GM12878 (cell line): ENCODE measurements at regions not wholly inside any gene's neighbourhood (a gene's known extent, or its start where the extent isn't known, plus 50 kb on each side); places are given as distances from the start of the nearest gene placed in this dataset.

Source experiments
- ATAC-seq: fragments of 200-7000 bp; cut with Tn5 transposase; 3 replicates; pipeline ENCODE4 v1.9.1; 2020; ENCODE audit warnings: mild to moderate bottlenecking, moderate library complexity
- BruUV-seq: library from RNA; stranded (reverse); fragments of 400-500 nt; replicated peaks from 2 replicates; lab custom pipeline; 2021; lab: Mats Ljungman, UMichigan
- CTCF ChIA-PET: fragments of 300-600 bp; sonication (Branson Sonifier 250); formaldehyde crosslinking; extraction: SDS; loops from one replicate; lab custom pipeline; 2021; ENCODE audit warnings: inconsistent platforms; lab: Yijun Ruan, JAX
- POLR2A ChIA-PET: fragments of 350-600 bp; formaldehyde crosslinking; extraction: SDS; loops from one replicate; lab custom pipeline; 2021; ENCODE audit warnings: inconsistent platforms; lab: Charles Lee
- RAD21 ChIA-PET: fragments of 300-600 bp; sonication (Branson Sonifier 250); formaldehyde crosslinking; loops from one replicate; lab custom pipeline; 2023; ENCODE audit warnings: antibody characterized with exemption; ENCODE audit not compliant: unreplicated experiment; lab: Charles Lee
- SMC1A ChIA-PET: fragments of 300-600 bp; sonication (Branson Sonifier 250); formaldehyde crosslinking; loops from one replicate; lab custom pipeline; 2023; ENCODE audit not compliant: unreplicated experiment, uncharacterized antibody; lab: Charles Lee
- DNase-seq: peaks from one replicate; pipeline ENCODE4 v3.0.0-alpha.2; 2011; ENCODE audit warnings: low read depth, low spot score
- FAIRE-seq: peaks from 3 replicates; lab custom pipeline; 2011; peaks lifted over from hg19 to GRCh38; lab: Jason Lieb, UNC
- H2AFZ ChIP-seq: 2 replicates; pipeline ENCODE4 v1.6.0; 2011; ENCODE audit warnings: low read depth, low read length, control low read depth; ENCODE audit not compliant: control insufficient read depth
- H3K27ac ChIP-seq: 2 replicates; pipeline ENCODE4 v1.5.1; 2011; ENCODE audit warnings: control low read depth; ENCODE audit not compliant: control insufficient read depth, insufficient read depth
- H3K27me3 ChIP-seq, 2 experiments: replicated peaks in 1 of 2; 2 replicates each; pipeline versions ENCODE4 v1.6.0 to v1.6.1; 2011; ENCODE audit warnings: low read length in 1 of 2; ENCODE audit not compliant: control insufficient read depth in 2 of 2, insufficient read depth in 2 of 2
- H3K36me3 ChIP-seq, 2 experiments: 2 replicates each; pipeline ENCODE4 v1.5.1; 2011; ENCODE audit warnings: low read length in 1 of 2; ENCODE audit not compliant: control insufficient read depth in 2 of 2, insufficient read depth in 2 of 2
- H3K4me1 ChIP-seq: 2 replicates; pipeline ENCODE4 v1.6.1; 2011; ENCODE audit warnings: mild to moderate bottlenecking, low read length, moderate library complexity, mixed read lengths; ENCODE audit not compliant: control insufficient read depth, insufficient read depth
- H3K4me2 ChIP-seq: 2 replicates; pipeline ENCODE4 v1.6.0; 2011; ENCODE audit warnings: control low read depth; ENCODE audit not compliant: control insufficient read depth, insufficient read depth
- H3K4me3 ChIP-seq: fragments of 200-600 bp; sonication (generic); 2 replicates; pipeline ENCODE4 v1.5.1; 2016
- H3K79me2 ChIP-seq: 2 replicates; pipeline ENCODE4 v1.6.0; 2011; ENCODE audit warnings: low read length; ENCODE audit not compliant: control insufficient read depth, insufficient read depth
- H3K9ac ChIP-seq: 2 replicates; pipeline ENCODE4 v1.8.0; 2011; ENCODE audit warnings: low read length, control low read depth, mixed read lengths; ENCODE audit not compliant: control insufficient read depth, insufficient read depth
- H3K9me3 ChIP-seq: replicated peaks from 3 replicates; pipeline ENCODE4 v1.5.1; 2011; ENCODE audit warnings: mild to moderate bottlenecking, low read length; ENCODE audit not compliant: control insufficient read depth, insufficient read depth
- H4K20me1 ChIP-seq: 2 replicates; pipeline ENCODE4 v1.6.0; 2011; ENCODE audit not compliant: control insufficient read depth, insufficient read depth
- CEBPB ChIP-seq, 2 experiments: fragments of 150-350 bp in 1 of 2; IDR thresholded peaks; 2 replicates each; pipeline ENCODE4 v1.6.1; 2012 to 2014; ENCODE audit warnings: low read depth in 2 of 2, low read length in 2 of 2, borderline replicate concordance in 1 of 2, inconsistent platforms in 1 of 2
- EP300 ChIP-seq, 2 experiments: fragments of 150-350 bp in 1 of 2; IDR thresholded peaks; 2 replicates each; pipeline ENCODE4 v1.6.1; 2011 to 2012; ENCODE audit warnings: low read depth in 2 of 2, low read length in 2 of 2, borderline replicate concordance in 1 of 2, improper control_type of control experiment in 1 of 2, inconsistent platforms in 1 of 2; ENCODE audit not compliant: control insufficient read depth in 1 of 2
- NFYB ChIP-seq: IDR thresholded peaks from 2 replicates; pipeline ENCODE4 v1.6.1; 2011; ENCODE audit warnings: low read depth, mild to moderate bottlenecking, low read length, improper control_type of control experiment, moderate library complexity; ENCODE audit not compliant: insufficient read depth
- RAD21 ChIP-seq: IDR thresholded peaks from 2 replicates; pipeline ENCODE4 v1.6.1; 2011; ENCODE audit warnings: mild to moderate bottlenecking, low read depth, low read length, moderate library complexity; ENCODE audit not compliant: insufficient read depth
- RBBP5 ChIP-seq: fragments of 200-600 bp; sonication (generic); conservative IDR thresholded peaks from 2 replicates; pipeline ENCODE4 v1.6.1; 2016
- RUNX3 ChIP-seq: IDR thresholded peaks from 2 replicates; pipeline ENCODE4 v1.6.1; 2012; ENCODE audit warnings: low read length, inconsistent platforms
- STAT3 ChIP-seq: IDR thresholded peaks from 2 replicates; pipeline ENCODE4 v1.6.1; 2011; ENCODE audit warnings: low read depth, low read length, improper control_type of control experiment
- ZNF207 ChIP-seq: fragments of 450-650 bp; IDR thresholded peaks from 2 replicates; pipeline ENCODE4 v1.6.1; 2014; ENCODE audit warnings: antibody characterized with exemption, mild to moderate bottlenecking, borderline replicate concordance
- ZNF622 ChIP-seq: fragments of 450-650 bp; IDR thresholded peaks from 2 replicates; pipeline ENCODE4 v1.6.1; 2017; ENCODE audit warnings: mild to moderate bottlenecking, inconsistent platforms
- WGBS: methylation state at CpG from one replicate; pipeline ENCODE4 v1.1.6; 2016; ENCODE audit warnings: low lambda C conversion rate; ENCODE audit not compliant: insufficient replicate concordance, insufficient coverage; ENCODE audit errors: missing lambda C conversion rate; 5-methylcytosine and 5-hydroxymethylcytosine counted together
- in situ Hi-C: fragments of 300-500 bp; cut with MboI; formaldehyde crosslinking; loops from 9 replicates; pipeline ENCODE4 v1.14.3; 2018; ENCODE audit warnings: mixed read lengths
- intact Hi-C: fragments of 100-400 bp; cut with micrococcal nuclease; formaldehyde crosslinking; loops from one replicate; pipeline ENCODE4 v1.14.2; 2022; ENCODE audit not compliant: unreplicated experiment
- TF ChIP-seq, protein P1 (sequence below): IDR thresholded peaks from 2 replicates; pipeline ENCODE4 v1.6.1; 2011; ENCODE audit warnings: borderline replicate concordance, low read depth, mild to moderate bottlenecking, moderate library complexity, mixed read lengths, low read length; ENCODE audit not compliant: insufficient read depth; ENCODE audit errors: extremely low read length

- FAIRE-seq (no peak), ATAC-seq (no peak), DNase-seq (no peak)
- Histone ChIP-seq H3K9me3 (no peaks in the 10 kb centered on the region; the same call in 2 of the 3 replicates), H3K9ac (no peak overlapping the region), H3K4me2 (no peak overlapping the region), H3K27ac (no peak overlapping the region), H4K20me1 (no peaks in the 10 kb centered on the region), H3K27me3 (no peaks in the 10 kb centered on the region; a peak in 1 of 4 replicates), H3K79me2 (no peaks in the 10 kb centered on the region), H2AFZ (no peak overlapping the region), H3K36me3 (no peaks in the 10 kb centered on the region), H3K4me3 (no peak overlapping the region), H3K4me1 (no peaks in the 10 kb centered on the region)
- in situ Hi-C loops (no loop called here), intact Hi-C loops (no loop called here)
- ChIA-PET RAD21 (no interaction called here), CTCF (no interaction called here), SMC1A (no interaction called here), POLR2A (no interaction called here)
- no TSS peak for BruUV-seq
- no peak for TF ChIP-seq CEBPB (IDR thresholded peaks at IDR 0.05; ENCODE audit: borderline replicate concordance in 1 of 2, low read depth in 2 of 2, low read length in 2 of 2)
- TF ChIP-seq EP300 (IDR thresholded peaks at IDR 0.05; ENCODE audit: borderline replicate concordance in 1 of 2, control insufficient read depth in 1 of 2, low read depth in 2 of 2, low read length in 2 of 2): no peak
- TF ChIP-seq, protein P1, sequence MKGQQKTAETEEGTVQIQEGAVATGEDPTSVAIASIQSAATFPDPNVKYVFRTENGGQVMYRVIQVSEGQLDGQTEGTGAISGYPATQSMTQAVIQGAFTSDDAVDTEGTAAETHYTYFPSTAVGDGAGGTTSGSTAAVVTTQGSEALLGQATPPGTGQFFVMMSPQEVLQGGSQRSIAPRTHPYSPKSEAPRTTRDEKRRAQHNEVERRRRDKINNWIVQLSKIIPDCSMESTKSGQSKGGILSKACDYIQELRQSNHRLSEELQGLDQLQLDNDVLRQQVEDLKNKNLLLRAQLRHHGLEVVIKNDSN: no peak
- TF ChIP-seq STAT3: no peak
- TF ChIP-seq RAD21: no peak
- no peak for TF ChIP-seq RUNX3
- no peak for TF ChIP-seq ZNF622
- TF ChIP-seq NFYB: no peak
- TF ChIP-seq RBBP5: no peak
- no peak for TF ChIP-seq ZNF207
- 53% methylated on average over 6 of the region's 6 CpGs for WGBS
These were observed 100.9 kb downstream of the ARL4C start for GRCh38 chr2:234395891-234396420.
